Duodenal mucosa (tissue), 2 donors: ENCODE measurements at regions not wholly inside any gene's neighbourhood (a gene's known extent, or its start where the extent isn't known, plus 50 kb on each side); places are given as distances from the start of the nearest gene placed in this dataset.

Experiments used
- H3K27ac ChIP-seq: one replicate; pipeline ENCODE4 v1.7.0; 2013; ENCODE audit warnings: low read depth, low read length
- H3K27me3 ChIP-seq, 2 donors: one replicate each; pipeline ENCODE4 v1.7.0; 2013; ENCODE audit warnings: low read length in 2 of 2, control low read depth in 1 of 2; ENCODE audit not compliant: insufficient read depth in 2 of 2, control insufficient read depth in 1 of 2
- H3K36me3 ChIP-seq, 2 donors: one replicate each; pipeline ENCODE4 v1.7.0; 2013; ENCODE audit warnings: low read length in 2 of 2, control low read depth in 1 of 2; ENCODE audit not compliant: insufficient read depth in 2 of 2, control insufficient read depth in 1 of 2
- H3K4me1 ChIP-seq, 2 donors: one replicate each; pipeline ENCODE4 v1.7.0; 2013; ENCODE audit warnings: low read length in 2 of 2, control low read depth in 1 of 2; ENCODE audit not compliant: insufficient read depth in 2 of 2, control insufficient read depth in 1 of 2
- H3K4me3 ChIP-seq, 2 donors: one replicate each; pipeline ENCODE4 v1.7.0; 2013; ENCODE audit warnings: low read length in 2 of 2, low read depth in 1 of 2
- H3K9ac ChIP-seq, 2 donors: one replicate each; pipeline ENCODE4 v1.7.0; 2013; ENCODE audit warnings: low read length in 2 of 2, low read depth in 1 of 2
- H3K9me3 ChIP-seq, 2 donors: one replicate each; pipeline ENCODE4 v1.7.0; 2013; ENCODE audit warnings: low read length in 2 of 2, control low read depth in 1 of 2; ENCODE audit not compliant: control insufficient read depth in 1 of 2

DNA sequence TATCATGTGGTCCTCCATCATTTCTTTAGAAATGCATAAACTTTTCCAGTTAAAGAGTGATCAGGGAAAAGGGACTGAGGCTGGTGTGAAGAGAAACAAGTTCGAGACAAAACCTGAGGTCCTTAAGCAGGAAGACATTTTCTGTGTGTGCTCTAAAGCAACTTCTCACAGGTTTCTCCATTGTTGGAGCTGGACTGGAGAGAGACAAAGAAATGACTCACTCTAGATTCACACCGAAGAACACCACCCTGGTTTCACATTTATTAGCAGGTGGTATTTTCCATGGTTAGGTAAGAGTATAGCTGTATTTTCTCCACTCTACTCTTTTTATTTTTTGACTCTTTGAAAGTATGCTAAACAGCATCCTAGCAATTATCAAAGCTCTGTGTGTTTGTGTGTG lies 736.4 kb downstream of the KCNA4 start:
- H3K4me3 ChIP-seq = no peak overlapping the region
- no peaks in the 10 kb centered on the region for H3K9me3 ChIP-seq
- no peaks in the 10 kb centered on the region for H3K36me3 ChIP-seq
- H3K27ac ChIP-seq = no peak overlapping the region
- no peaks in the 10 kb centered on the region for H3K4me1 ChIP-seq
- no peak overlapping the region for H3K9ac ChIP-seq
- H3K27me3 ChIP-seq = no peaks in the 10 kb centered on the region

DNA sequence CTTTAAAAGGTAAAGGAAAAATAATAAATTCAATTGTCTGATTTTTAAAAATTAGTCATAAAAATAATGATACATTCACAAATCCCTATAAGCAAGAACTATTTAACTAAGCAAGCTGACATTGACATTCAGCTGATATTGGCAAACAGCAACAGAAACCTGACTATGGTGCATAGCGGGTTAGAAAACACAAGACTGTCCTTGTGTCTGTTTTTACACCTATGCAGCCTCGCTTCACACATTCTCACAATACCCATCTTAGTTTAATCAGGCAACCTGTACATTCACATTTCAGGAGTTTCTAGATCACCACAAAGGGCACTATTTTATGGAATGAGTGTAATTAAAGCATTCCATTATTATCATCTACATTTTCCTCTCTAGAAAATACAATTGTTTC lies 737.1 kb downstream of the KCNA4 start:
- Histone ChIP-seq H3K9ac (no peak overlapping the region), H3K4me1 (no peaks in the 10 kb centered on the region), H3K36me3 (no peaks in the 10 kb centered on the region), H3K9me3 (no peaks in the 10 kb centered on the region), H3K4me3 (no peak overlapping the region), H3K27ac (no peak overlapping the region), H3K27me3 (no peaks in the 10 kb centered on the region)

DNA sequence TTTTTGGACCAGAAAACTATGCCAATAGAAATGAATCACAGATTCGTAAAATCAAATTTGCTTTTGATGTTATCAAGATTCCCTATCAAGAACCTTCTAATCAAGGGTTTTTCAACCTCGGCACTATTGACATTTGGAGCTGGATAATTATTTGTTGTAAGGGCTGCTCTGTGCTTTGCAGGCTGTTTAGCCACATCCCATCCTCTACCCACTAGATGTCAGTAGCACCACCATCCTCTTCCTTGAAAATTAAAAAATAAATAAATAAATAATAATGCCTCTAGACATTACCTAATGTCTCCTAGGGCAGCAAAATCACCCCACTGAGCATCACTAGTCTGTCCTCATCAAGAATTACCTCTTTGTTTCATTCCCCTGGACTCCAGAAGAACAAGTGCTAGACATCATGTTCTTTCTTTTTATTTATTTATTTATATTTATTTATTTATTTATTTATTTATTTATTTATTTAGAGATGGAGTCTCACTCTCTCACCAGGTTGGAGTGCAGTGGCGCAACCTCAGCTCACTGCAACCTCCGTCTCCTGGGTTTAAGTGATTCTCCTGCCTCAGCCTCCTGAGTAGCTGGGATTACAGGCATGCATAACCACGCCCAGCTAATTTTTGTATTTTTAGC lies 744.7 kb downstream of the KCNA4 start:
- H3K4me3 ChIP-seq = no peak overlapping the region

DNA sequence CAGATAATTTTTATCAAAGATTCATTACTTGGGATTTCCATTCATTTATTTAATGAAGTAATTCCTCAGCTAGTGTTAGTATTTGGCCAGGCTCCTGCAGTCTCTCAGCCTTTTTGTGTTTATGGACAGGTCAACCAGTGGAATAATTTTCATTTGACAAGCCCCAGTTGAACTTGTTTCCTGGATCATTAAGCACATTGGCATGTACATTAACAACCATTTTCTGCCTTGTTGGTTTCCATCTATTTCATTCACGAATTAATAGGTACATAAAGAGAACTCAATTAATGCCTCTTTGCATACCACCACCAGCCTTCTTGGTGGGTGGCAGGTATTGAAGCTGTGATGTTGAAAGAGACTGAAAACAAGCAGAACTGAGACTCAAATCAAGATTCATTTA lies 745.2 kb downstream of the KCNA4 start:
- Histone ChIP-seq H3K27me3 (no peaks in the 10 kb centered on the region), H3K36me3 (no peaks in the 10 kb centered on the region), H3K9me3 (no peaks in the 10 kb centered on the region), H3K9ac (no peak overlapping the region), H3K27ac (no peak overlapping the region), H3K4me3 (no peak overlapping the region), H3K4me1 (no peaks in the 10 kb centered on the region)

More for the DNA sequence above, 744.7 kb downstream of the KCNA4 start:
- Histone ChIP-seq H3K27me3 (no peaks in the 10 kb centered on the region), H3K9ac (no peak overlapping the region), H3K27ac (no peak overlapping the region), H3K9me3 (no peaks in the 10 kb centered on the region), H3K36me3 (no peaks in the 10 kb centered on the region), H3K4me1 (no peaks in the 10 kb centered on the region)

DNA sequence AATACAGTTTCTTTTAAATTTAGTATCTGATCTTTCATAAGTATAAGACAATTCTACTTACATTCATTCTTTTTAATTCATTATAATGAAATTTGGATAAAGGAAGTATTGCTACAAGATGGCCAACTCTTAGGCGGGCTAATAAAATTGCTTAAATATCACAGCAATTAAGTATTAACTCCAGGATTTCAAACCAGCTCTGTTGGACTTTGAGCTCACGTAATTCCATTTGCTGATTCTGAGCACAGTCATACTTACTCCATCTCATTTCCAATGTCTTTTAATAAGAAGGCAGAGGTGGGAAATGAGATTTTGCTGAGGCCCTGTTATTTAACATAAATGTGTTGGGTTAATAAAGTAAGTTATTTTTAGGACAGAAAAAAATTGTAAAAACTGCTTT lies 748.1 kb downstream of the KCNA4 start:
- H3K9ac ChIP-seq = no peak overlapping the region
- no peak overlapping the region for H3K27ac ChIP-seq
- no peaks in the 10 kb centered on the region for H3K36me3 ChIP-seq
- no peaks in the 10 kb centered on the region for H3K9me3 ChIP-seq
- no peaks in the 10 kb centered on the region for H3K4me1 ChIP-seq
- no peak overlapping the region for H3K4me3 ChIP-seq
- no peaks in the 10 kb centered on the region for H3K27me3 ChIP-seq

DNA sequence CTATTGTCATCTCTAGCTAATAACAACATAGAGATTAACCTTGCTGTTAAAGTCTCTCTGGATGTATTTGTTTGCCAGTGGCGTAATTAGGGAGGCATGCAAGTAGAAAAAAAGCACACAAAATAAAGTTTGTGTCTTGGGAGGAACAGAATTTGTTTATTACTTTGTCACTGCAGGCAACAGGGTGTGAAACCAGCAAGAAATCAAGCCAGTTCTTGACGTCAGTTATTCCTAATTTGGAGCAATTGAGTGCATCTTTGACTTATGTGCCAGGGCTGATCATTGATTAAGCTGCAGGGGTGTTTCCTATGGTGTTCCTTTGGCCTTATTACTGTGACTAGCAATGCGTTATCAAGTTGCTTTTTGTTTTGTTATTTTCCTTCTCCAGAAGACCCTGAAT lies 751.0 kb downstream of the KCNA4 start:
- Histone ChIP-seq H3K36me3 (no peaks in the 10 kb centered on the region), H3K4me3 (no peak overlapping the region), H3K27ac (no peak overlapping the region), H3K9me3 (no peaks in the 10 kb centered on the region), H3K27me3 (no peaks in the 10 kb centered on the region), H3K4me1 (no peaks in the 10 kb centered on the region), H3K9ac (no peak overlapping the region)

DNA sequence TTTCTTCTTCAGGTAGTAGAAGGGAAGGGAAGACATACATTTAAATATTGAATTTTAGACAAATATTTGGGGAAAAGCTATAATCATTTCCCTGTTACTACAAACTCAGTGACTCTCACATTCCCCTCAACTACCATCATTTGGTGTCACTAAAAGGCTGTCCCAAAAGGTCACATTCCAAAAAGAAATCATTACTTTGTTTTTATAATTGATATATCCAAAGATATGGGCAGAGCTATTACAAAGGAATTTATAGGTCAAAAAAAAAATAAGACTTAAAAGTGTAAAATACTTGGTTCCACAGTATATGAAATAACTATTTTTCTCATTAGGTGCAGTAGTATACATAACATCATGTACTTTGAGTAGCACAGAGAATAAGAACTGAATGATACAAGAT lies 751.4 kb downstream of the KCNA4 start:
- Histone ChIP-seq H3K9me3 (no peaks in the 10 kb centered on the region), H3K27me3 (no peaks in the 10 kb centered on the region), H3K4me3 (no peak overlapping the region), H3K9ac (no peak overlapping the region), H3K36me3 (no peaks in the 10 kb centered on the region), H3K4me1 (no peaks in the 10 kb centered on the region), H3K27ac (no peak overlapping the region)

DNA sequence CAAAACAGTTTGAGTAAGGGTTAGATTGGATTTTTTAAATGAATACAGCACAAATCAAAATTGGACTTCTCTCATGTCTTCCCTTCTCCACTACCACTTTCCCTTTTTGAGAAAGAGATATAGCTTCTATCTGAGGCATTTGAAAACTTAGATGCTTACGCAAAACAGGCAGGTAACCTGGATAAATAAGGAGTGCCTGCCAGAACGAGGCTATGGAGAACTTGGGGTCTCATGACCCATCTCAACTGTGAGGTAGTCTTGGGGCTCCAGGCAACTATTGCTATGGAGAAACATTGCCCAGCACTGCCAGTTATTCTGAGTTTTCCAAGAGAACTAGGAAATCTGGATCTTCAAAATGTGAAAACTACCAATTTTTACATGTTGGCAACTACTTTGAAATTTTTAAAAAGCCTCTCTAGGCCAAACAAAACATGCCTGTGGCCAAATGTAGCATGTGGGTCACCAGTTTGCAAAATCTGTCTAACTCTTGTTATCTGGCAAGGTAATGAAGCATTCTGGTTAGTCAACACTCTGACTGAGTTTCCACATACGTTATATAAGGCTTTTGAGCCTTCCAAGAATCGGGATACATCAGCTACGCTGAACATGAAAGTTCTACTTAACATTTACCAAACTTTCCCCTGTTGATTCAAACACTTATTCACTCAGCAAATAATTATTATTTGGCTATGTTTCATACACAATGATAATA lies 752.7 kb downstream of the KCNA4 start:
- Histone ChIP-seq H3K36me3 (no peaks in the 10 kb centered on the region), H3K4me3 (no peak overlapping the region), H3K27ac (no peak overlapping the region), H3K4me1 (no peaks in the 10 kb centered on the region), H3K9ac (no peak overlapping the region), H3K9me3 (no peaks in the 10 kb centered on the region), H3K27me3 (no peaks in the 10 kb centered on the region)

DNA sequence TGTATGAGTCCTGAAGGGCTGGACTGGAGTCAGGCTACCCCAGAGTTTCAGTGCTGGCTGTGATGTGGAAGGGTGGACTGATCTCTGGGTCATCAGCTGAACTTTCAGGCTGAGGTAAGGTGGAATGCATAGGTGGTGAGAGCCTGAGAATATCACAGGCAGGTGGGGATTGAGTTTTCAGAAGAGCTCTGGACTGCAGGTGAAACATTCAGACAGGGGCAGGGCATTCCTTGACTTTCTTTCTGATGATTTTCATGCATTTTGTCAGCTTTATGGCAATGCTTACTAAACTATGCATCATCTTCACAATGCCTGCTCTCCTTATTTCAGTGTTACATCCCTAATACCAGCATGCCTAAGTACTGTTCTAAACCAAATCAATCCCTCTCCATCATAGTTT lies 755.0 kb downstream of the KCNA4 start:
- Histone ChIP-seq H3K9ac (no peak overlapping the region), H3K4me3 (no peak overlapping the region), H3K4me1 (no peaks in the 10 kb centered on the region), H3K27ac (no peak overlapping the region), H3K36me3 (no peaks in the 10 kb centered on the region), H3K9me3 (no peaks in the 10 kb centered on the region), H3K27me3 (no peaks in the 10 kb centered on the region)

DNA sequence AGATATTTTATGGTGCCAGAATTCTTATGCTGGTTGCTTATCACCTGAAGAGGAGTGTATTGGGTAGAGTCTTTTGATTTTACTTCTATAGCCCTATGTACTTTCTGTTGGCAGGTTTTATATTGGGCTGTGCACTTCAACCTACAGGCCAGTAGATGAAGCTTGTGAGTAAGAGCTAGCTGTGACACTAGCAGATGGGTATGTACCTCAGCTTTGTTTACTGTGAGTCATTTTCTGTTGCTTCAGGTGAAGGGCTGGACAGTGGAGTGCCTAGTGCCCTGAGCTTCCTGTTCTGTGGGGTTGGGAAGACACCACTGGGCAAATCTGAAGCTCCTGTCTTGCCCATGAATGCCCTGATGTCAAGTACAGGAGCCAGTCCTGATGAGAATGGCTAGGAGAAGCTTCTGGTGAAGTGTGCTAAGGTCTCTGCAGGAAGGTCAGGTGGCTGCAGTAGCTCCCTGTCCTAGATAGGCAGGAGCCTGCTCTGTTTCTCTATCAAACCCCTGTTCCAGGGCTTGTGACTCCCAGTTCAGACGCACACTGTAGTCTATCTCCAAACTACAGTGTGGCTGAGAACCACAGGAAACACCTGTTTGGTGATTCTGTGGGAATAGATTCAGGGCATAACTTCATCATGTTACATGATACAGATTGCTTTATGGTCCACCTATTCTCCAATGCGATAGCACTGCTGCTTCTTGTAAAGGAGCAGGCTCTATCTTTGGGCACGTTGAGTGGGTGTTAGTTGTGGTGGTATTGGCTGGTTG lies 755.7 kb downstream of the KCNA4 start:
- Histone ChIP-seq H3K4me3 (no peak overlapping the region), H3K27me3 (no peaks in the 10 kb centered on the region), H3K27ac (no peak overlapping the region)

More for the DNA sequence above, 755.7 kb downstream of the KCNA4 start:
- H3K9ac ChIP-seq = no peak overlapping the region
- no peaks in the 10 kb centered on the region for H3K36me3 ChIP-seq
- H3K4me1 ChIP-seq = no peaks in the 10 kb centered on the region
- no peaks in the 10 kb centered on the region for H3K9me3 ChIP-seq
